IMR-90 (cell line): ENCODE measurements at regions not wholly inside any gene's neighbourhood (a gene's known extent, or its start where the extent isn't known, plus 50 kb on each side); places are given as distances from the start of the nearest gene placed in this dataset.

Experiments
- ATAC-seq: fragments of 200-7000 bp; cut with Tn5 transposase; 2 replicates; pipeline ENCODE4 v1.9.1; 2020; ENCODE audit warnings: low read depth, mild to moderate bottlenecking, moderate library complexity
- BruUV-seq: library from RNA; stranded (reverse); fragments of 400-500 nt; replicated peaks from 2 replicates; lab custom pipeline; 2021; lab: Mats Ljungman, UMichigan
- CTCF ChIA-PET: fragments of 300-600 bp; formaldehyde crosslinking; extraction: SDS; loops from one replicate; lab custom pipeline; 2021; ENCODE audit warnings: antibody characterized with exemption; lab: Yijun Ruan, JAX
- POLR2A ChIA-PET: fragments of 300-600 bp; sonication (Branson Sonifier 250); formaldehyde crosslinking; loops from one replicate; lab custom pipeline; 2022; ENCODE audit warnings: antibody characterized with exemption; ENCODE audit not compliant: unreplicated experiment; lab: Charles Lee
- DNase-seq: peaks from one replicate; pipeline ENCODE4 v3.0.0; 2013
- H2AFZ ChIP-seq: replicated peaks from 2 replicates; pipeline ENCODE3; 2013; ENCODE audit warnings: low read length, mild to moderate bottlenecking; ENCODE audit not compliant: poor library complexity
- H2AK5ac ChIP-seq: 2 replicates; pipeline ENCODE4 v1.6.1; 2013; ENCODE audit warnings: low read depth, low read length, inconsistent platforms
- H2AK9ac ChIP-seq: replicated peaks from 2 replicates; pipeline ENCODE3; 2013; ENCODE audit warnings: mild to moderate bottlenecking, low read depth, low read length, moderate library complexity; ENCODE audit not compliant: poor library complexity
- H2BK120ac ChIP-seq: 2 replicates; pipeline ENCODE4 v1.6.1; 2013; ENCODE audit warnings: low read depth, low read length, inconsistent platforms
- H2BK15ac ChIP-seq: 3 replicates; pipeline ENCODE4 v1.6.1; 2013; ENCODE audit warnings: low read depth, low read length, inconsistent platforms
- H2BK20ac ChIP-seq: 2 replicates; pipeline ENCODE4 v1.6.1; 2013; ENCODE audit warnings: low read depth, mild to moderate bottlenecking, inconsistent platforms, low read length, moderate library complexity
- H2BK5ac ChIP-seq: 2 replicates; pipeline ENCODE4 v1.6.1; 2013; ENCODE audit warnings: mild to moderate bottlenecking, low read depth, low read length, inconsistent platforms; ENCODE audit not compliant: poor library complexity, severe bottlenecking
- H3K14ac ChIP-seq: replicated peaks from 2 replicates; pipeline ENCODE4 v1.6.1; 2013; ENCODE audit warnings: low read depth, low read length, inconsistent platforms
- H3K18ac ChIP-seq: 2 replicates; pipeline ENCODE4 v1.6.1; 2013; ENCODE audit warnings: low read depth, low read length, control low read depth
- H3K23ac ChIP-seq: 2 replicates; pipeline ENCODE4 v1.6.1; 2013; ENCODE audit warnings: low read depth, low read length, inconsistent platforms
- H3K27ac ChIP-seq: 2 replicates; pipeline ENCODE4 v1.5.1; 2013; ENCODE audit warnings: mild to moderate bottlenecking, control low read depth, low read length; ENCODE audit not compliant: insufficient read depth
- H3K27me3 ChIP-seq: 2 replicates; pipeline ENCODE4 v1.6.1; 2013; ENCODE audit warnings: low read length; ENCODE audit not compliant: control insufficient read depth, insufficient read depth
- H3K36me3 ChIP-seq: 2 replicates; pipeline ENCODE4 v1.6.1; 2013; ENCODE audit warnings: low read length, mixed read lengths; ENCODE audit not compliant: control insufficient read depth, insufficient read depth
- H3K4ac ChIP-seq: 2 replicates; pipeline ENCODE4 v1.6.1; 2013; ENCODE audit warnings: low read depth, low read length, inconsistent platforms
- H3K4me1 ChIP-seq: 2 replicates; pipeline ENCODE4 v1.6.1; 2013; ENCODE audit warnings: low read length, mixed read lengths; ENCODE audit not compliant: control insufficient read depth, insufficient read depth
- H3K4me2 ChIP-seq: 2 replicates; pipeline ENCODE4 v1.6.1; 2013; ENCODE audit warnings: low read depth, mild to moderate bottlenecking, control low read depth, low read length, moderate library complexity
- H3K4me3 ChIP-seq: 2 replicates; pipeline ENCODE4 v1.5.1; 2013; ENCODE audit warnings: low read depth, mild to moderate bottlenecking, control low read depth, low read length, moderate library complexity; ENCODE audit not compliant: insufficient read depth
- H3K56ac ChIP-seq: 2 replicates; pipeline ENCODE4 v1.6.1; 2013; ENCODE audit warnings: low read length, inconsistent platforms; ENCODE audit not compliant: insufficient read depth; ENCODE audit errors: extremely low read depth
- H3K79me1 ChIP-seq, 2 experiments: 2 replicates each; pipeline ENCODE4 v1.6.1; 2013; ENCODE audit warnings: low read length in 2 of 2, inconsistent platforms in 1 of 2, low read depth in 1 of 2
- H3K9ac ChIP-seq: 2 replicates; pipeline ENCODE4 v1.6.1; 2013; ENCODE audit warnings: low read depth, low read length, control low read depth
- H3K9me1 ChIP-seq: 2 replicates; pipeline ENCODE4 v1.6.1; 2013; ENCODE audit warnings: low read length, inconsistent platforms; ENCODE audit not compliant: insufficient read depth
- H3K9me3 ChIP-seq: 2 replicates; pipeline ENCODE4 v1.6.1; 2013; ENCODE audit warnings: low read length; ENCODE audit not compliant: control insufficient read depth, insufficient read depth
- H4K20me1 ChIP-seq: 2 replicates; pipeline ENCODE4 v1.6.1; 2013; ENCODE audit warnings: low read length, inconsistent platforms; ENCODE audit not compliant: insufficient read depth
- H4K5ac ChIP-seq: 2 replicates; pipeline ENCODE4 v1.6.1; 2013; ENCODE audit warnings: mild to moderate bottlenecking, low read depth, low read length, control low read depth
- H4K8ac ChIP-seq, 2 experiments: 2 replicates each; pipeline ENCODE4 v1.6.1; 2013; ENCODE audit warnings: low read depth in 2 of 2, low read length in 2 of 2, control low read depth in 1 of 2, inconsistent platforms in 1 of 2
- H4K91ac ChIP-seq: 2 replicates; pipeline ENCODE4 v1.6.1; 2013; ENCODE audit warnings: low read depth, low read length, inconsistent platforms; ENCODE audit not compliant: insufficient read depth
- CHD1 ChIP-seq: IDR thresholded peaks from 2 replicates; pipeline ENCODE4 v1.6.1; 2012; ENCODE audit warnings: low read depth, low read length, improper control_type of control experiment
- USF2 ChIP-seq: fragments of 150-350 bp; IDR thresholded peaks from 2 replicates; pipeline ENCODE4 v1.6.1; 2017; ENCODE audit warnings: mild to moderate bottlenecking, antibody characterized with exemption, low read length, low read depth
- WGBS, 2 experiments: methylation state at CpG; one replicate each; pipeline versions ENCODE4 v1.1.5 to v1.1.7; 2013; ENCODE audit warnings: missing lambda C conversion rate in 2 of 2; ENCODE audit not compliant: insufficient read length in 1 of 2; ENCODE audit errors: extremely low coverage in 2 of 2; 5-methylcytosine and 5-hydroxymethylcytosine counted together
- dilution Hi-C: fragments of 300-500 bp; cut with HindIII; formaldehyde crosslinking; loops from one replicate; pipeline ENCODE4 v1.14.3; 2018; ENCODE audit warnings: low sequenced_read_pairs; ENCODE audit not compliant: unreplicated experiment
- in situ Hi-C: fragments of 300-500 bp; cut with MboI; formaldehyde crosslinking; loops from 3 replicates; pipeline ENCODE4 v1.14.3; 2019; ENCODE audit warnings: low sequenced_read_pairs, inconsistent platforms, mixed read lengths
- intact Hi-C: fragments of 100-400 bp; cut with micrococcal nuclease; formaldehyde crosslinking; loops from 2 replicates; pipeline ENCODE4 v1.10.0; 2022

GRCh38 chr4:74549936-74550335, 105.0 kb downstream of the AREG start:
- intact Hi-C loops: no loop called here
- Histone ChIP-seq H3K27me3 (no peaks in the 10 kb centered on the region), H2AK9ac (no peak overlapping the region), H4K91ac (no peak overlapping the region), H3K36me3 (no peaks in the 10 kb centered on the region), H3K9ac (no peak overlapping the region), H2AK5ac (peak overlapping the region; percentile 49; the same call in 1 of the 2 replicates), H4K5ac (no peak overlapping the region), H3K18ac (peak overlapping the region; percentile 34; the same call in 1 of the 2 replicates), H3K79me1 (no peaks in the 10 kb centered on the region), H2BK20ac (0 out of 2 replicates have a peak overlapping the region, but pooled peaks have one; percentile 8), H3K9me1 (no peaks in the 10 kb centered on the region), H3K14ac (no peak overlapping the region), H3K4ac (no peak overlapping the region), H2BK120ac (0 out of 2 replicates have a peak overlapping the region, but pooled peaks have one; percentile 8), H2AFZ (no peak overlapping the region), H3K23ac (no peak overlapping the region), H2BK5ac (peak overlapping the region; percentile 34), H3K4me3 (no peak overlapping the region), H4K8ac (no peak overlapping the region), H2BK15ac (no peak overlapping the region), H3K4me1 (peaks cover 7% of the 10 kb centered on the region), H4K20me1 (no peaks in the 10 kb centered on the region), H3K56ac (no peak overlapping the region), H3K4me2 (no peak overlapping the region), H3K9me3 (no peaks in the 10 kb centered on the region), H3K27ac (no peak overlapping the region)
- ATAC-seq (peak; percentile 86), DNase-seq (peak; percentile 82)
- WGBS, 2 experiments: no CpG with 5 or more reads among the region's 2 CpGs
- in situ Hi-C loops: no loop called here
- ChIA-PET POLR2A (no interaction called here), CTCF (interaction anchor here (0.6 to 0.9 kb wide), 3 partner anchors 105 to 321 kb away, joined by 3 read pairs; partner anchors contain the start of gene AREG)
- dilution Hi-C loops: no loop called here
- TF ChIP-seq CHD1 (no peak), USF2 (peak; percentile 43; the same call in 1 of the 2 replicates)
- BruUV-seq: no TSS peak
